GM12878 (cell line): ENCODE measurements at regions not wholly inside any gene's neighbourhood (a gene's known extent, or its start where the extent isn't known, plus 50 kb on each side); places are given as distances from the start of the nearest gene placed in this dataset.

Experiments used
- ATAC-seq: fragments of 200-7000 bp; cut with Tn5 transposase; 3 replicates; pipeline ENCODE4 v1.9.1; 2020; ENCODE audit warnings: mild to moderate bottlenecking, moderate library complexity
- BruUV-seq: library from RNA; stranded (reverse); fragments of 400-500 nt; replicated peaks from 2 replicates; lab custom pipeline; 2021; lab: Mats Ljungman, UMichigan
- CTCF ChIA-PET: fragments of 300-600 bp; sonication (Branson Sonifier 250); formaldehyde crosslinking; extraction: SDS; loops from one replicate; lab custom pipeline; 2021; ENCODE audit warnings: inconsistent platforms; lab: Yijun Ruan, JAX
- POLR2A ChIA-PET: fragments of 350-600 bp; formaldehyde crosslinking; extraction: SDS; loops from one replicate; lab custom pipeline; 2021; ENCODE audit warnings: inconsistent platforms; lab: Charles Lee
- RAD21 ChIA-PET: fragments of 300-600 bp; sonication (Branson Sonifier 250); formaldehyde crosslinking; loops from one replicate; lab custom pipeline; 2023; ENCODE audit warnings: antibody characterized with exemption; ENCODE audit not compliant: unreplicated experiment; lab: Charles Lee
- SMC1A ChIA-PET: fragments of 300-600 bp; sonication (Branson Sonifier 250); formaldehyde crosslinking; loops from one replicate; lab custom pipeline; 2023; ENCODE audit not compliant: unreplicated experiment, uncharacterized antibody; lab: Charles Lee
- DNase-seq: peaks from one replicate; pipeline ENCODE4 v3.0.0-alpha.2; 2011; ENCODE audit warnings: low read depth, low spot score
- FAIRE-seq: peaks from 3 replicates; lab custom pipeline; 2011; peaks lifted over from hg19 to GRCh38; lab: Jason Lieb, UNC
- H2AFZ ChIP-seq: 2 replicates; pipeline ENCODE4 v1.6.0; 2011; ENCODE audit warnings: low read depth, low read length, control low read depth; ENCODE audit not compliant: control insufficient read depth
- H3K27ac ChIP-seq: 2 replicates; pipeline ENCODE4 v1.5.1; 2011; ENCODE audit warnings: control low read depth; ENCODE audit not compliant: control insufficient read depth, insufficient read depth
- H3K27me3 ChIP-seq, 2 experiments: replicated peaks in 1 of 2; 2 replicates each; pipeline versions ENCODE4 v1.6.0 to v1.6.1; 2011; ENCODE audit warnings: low read length in 1 of 2; ENCODE audit not compliant: control insufficient read depth in 2 of 2, insufficient read depth in 2 of 2
- H3K36me3 ChIP-seq, 2 experiments: 2 replicates each; pipeline ENCODE4 v1.5.1; 2011; ENCODE audit warnings: low read length in 1 of 2; ENCODE audit not compliant: control insufficient read depth in 2 of 2, insufficient read depth in 2 of 2
- H3K4me1 ChIP-seq: 2 replicates; pipeline ENCODE4 v1.6.1; 2011; ENCODE audit warnings: mild to moderate bottlenecking, low read length, moderate library complexity, mixed read lengths; ENCODE audit not compliant: control insufficient read depth, insufficient read depth
- H3K4me2 ChIP-seq: 2 replicates; pipeline ENCODE4 v1.6.0; 2011; ENCODE audit warnings: control low read depth; ENCODE audit not compliant: control insufficient read depth, insufficient read depth
- H3K4me3 ChIP-seq: fragments of 200-600 bp; sonication (generic); 2 replicates; pipeline ENCODE4 v1.5.1; 2016
- H3K79me2 ChIP-seq: 2 replicates; pipeline ENCODE4 v1.6.0; 2011; ENCODE audit warnings: low read length; ENCODE audit not compliant: control insufficient read depth, insufficient read depth
- H3K9ac ChIP-seq: 2 replicates; pipeline ENCODE4 v1.8.0; 2011; ENCODE audit warnings: low read length, control low read depth, mixed read lengths; ENCODE audit not compliant: control insufficient read depth, insufficient read depth
- H3K9me3 ChIP-seq: replicated peaks from 3 replicates; pipeline ENCODE4 v1.5.1; 2011; ENCODE audit warnings: mild to moderate bottlenecking, low read length; ENCODE audit not compliant: control insufficient read depth, insufficient read depth
- H4K20me1 ChIP-seq: 2 replicates; pipeline ENCODE4 v1.6.0; 2011; ENCODE audit not compliant: control insufficient read depth, insufficient read depth
- CEBPB ChIP-seq, 2 experiments: fragments of 150-350 bp in 1 of 2; IDR thresholded peaks; 2 replicates each; pipeline ENCODE4 v1.6.1; 2012 to 2014; ENCODE audit warnings: low read depth in 2 of 2, low read length in 2 of 2, borderline replicate concordance in 1 of 2, inconsistent platforms in 1 of 2
- EZH2 ChIP-seq: IDR thresholded peaks from 2 replicates; pipeline ENCODE4 v1.6.1; 2012; ENCODE audit warnings: low read depth, mild to moderate bottlenecking, control low read depth, inconsistent platforms, low read length, borderline replicate concordance; ENCODE audit not compliant: control insufficient read depth
- HDAC2 ChIP-seq: fragments of 200-600 bp; sonication (generic); IDR thresholded peaks from 2 replicates; pipeline ENCODE4 v1.6.1; 2017
- HDGF ChIP-seq: fragments of 450-650 bp; IDR thresholded peaks from 2 replicates; pipeline ENCODE4 v1.6.1; 2016; ENCODE audit warnings: antibody characterized with exemption
- NR2C2 ChIP-seq: IDR thresholded peaks from 2 replicates; pipeline ENCODE4 v1.6.1; 2011; ENCODE audit warnings: borderline replicate concordance, low read depth; ENCODE audit not compliant: control insufficient read depth, insufficient read length
- NRF1 ChIP-seq: conservative IDR thresholded peaks from 2 replicates; pipeline ENCODE4 v1.6.1; 2011; ENCODE audit warnings: mild to moderate bottlenecking, low read depth, low read length, improper control_type of control experiment
- PBX3 ChIP-seq: IDR thresholded peaks from 2 replicates; pipeline ENCODE4 v1.6.1; 2011; ENCODE audit warnings: mild to moderate bottlenecking, low read depth, low read length, moderate library complexity; ENCODE audit not compliant: insufficient replicate concordance
- PML ChIP-seq: IDR thresholded peaks from 2 replicates; pipeline ENCODE4 v1.6.1; 2012; ENCODE audit warnings: low read length, inconsistent platforms
- RB1 ChIP-seq: fragments of 450-650 bp; formaldehyde crosslinking; IDR thresholded peaks from 2 replicates; pipeline ENCODE4 v1.6.1; 2017; ENCODE audit warnings: mild to moderate bottlenecking, borderline replicate concordance
- RBBP5 ChIP-seq: fragments of 200-600 bp; sonication (generic); conservative IDR thresholded peaks from 2 replicates; pipeline ENCODE4 v1.6.1; 2016
- SIX5 ChIP-seq: IDR thresholded peaks from 2 replicates; pipeline ENCODE4 v1.6.1; 2011; ENCODE audit warnings: mild to moderate bottlenecking, low read depth, low read length, moderate library complexity; ENCODE audit not compliant: severe bottlenecking
- SPI1 ChIP-seq: IDR thresholded peaks from 2 replicates; pipeline ENCODE4 v1.6.1; 2011; ENCODE audit warnings: low read depth, mild to moderate bottlenecking, low read length, moderate library complexity, borderline replicate concordance; ENCODE audit not compliant: insufficient read depth
- TBL1XR1 ChIP-seq: IDR thresholded peaks from 2 replicates; pipeline ENCODE4 v1.6.1; 2012; ENCODE audit warnings: low read depth, low read length, improper control_type of control experiment
- YY1 ChIP-seq: IDR thresholded peaks from 2 replicates; pipeline ENCODE4 v1.6.1; 2011; ENCODE audit warnings: low read depth, mild to moderate bottlenecking, low read length
- ZNF207 ChIP-seq: fragments of 450-650 bp; IDR thresholded peaks from 2 replicates; pipeline ENCODE4 v1.6.1; 2014; ENCODE audit warnings: antibody characterized with exemption, mild to moderate bottlenecking, borderline replicate concordance
- ZNF24 ChIP-seq: fragments of 450-650 bp; IDR thresholded peaks from 2 replicates; pipeline ENCODE4 v1.6.1; 2017; ENCODE audit warnings: antibody characterized with exemption, mild to moderate bottlenecking
- WGBS: methylation state at CpG from one replicate; pipeline ENCODE4 v1.1.6; 2016; ENCODE audit warnings: low lambda C conversion rate; ENCODE audit not compliant: insufficient replicate concordance, insufficient coverage; ENCODE audit errors: missing lambda C conversion rate; 5-methylcytosine and 5-hydroxymethylcytosine counted together
- in situ Hi-C: fragments of 300-500 bp; cut with MboI; formaldehyde crosslinking; loops from 9 replicates; pipeline ENCODE4 v1.14.3; 2018; ENCODE audit warnings: mixed read lengths
- intact Hi-C: fragments of 100-400 bp; cut with micrococcal nuclease; formaldehyde crosslinking; loops from one replicate; pipeline ENCODE4 v1.14.2; 2022; ENCODE audit not compliant: unreplicated experiment

- TF ChIP-seq YY1: no peak
Observed at GRCh38 chr14:41505491-41505890, 101.2 kb upstream of the LRFN5 start (continued).

GRCh38 chr14:41498959-41499358, 107.7 kb upstream of the LRFN5 start:
- no peaks in the 10 kb centered on the region for H4K20me1 ChIP-seq
- no peak overlapping the region for H3K4me3 ChIP-seq
- H3K4me2 ChIP-seq: no peak overlapping the region
- SMC1A ChIA-PET: no interaction called here
- no TSS peak for BruUV-seq
- RAD21 ChIA-PET: no interaction called here
- H3K9me3 ChIP-seq: no peaks in the 10 kb centered on the region
- no peaks in the 10 kb centered on the region for H3K4me1 ChIP-seq
- whole genome bisulfite sequencing: 63% methylated on average over 2 of the region's 2 CpGs
- CTCF ChIA-PET: no interaction called here
- H3K27ac ChIP-seq: no peak overlapping the region
- POLR2A ChIA-PET: no interaction called here
- no peaks in the 10 kb centered on the region for H3K79me2 ChIP-seq
- H3K27me3 ChIP-seq: no peaks in the 10 kb centered on the region
- no peak for TF ChIP-seq CEBPB (IDR thresholded peaks at IDR 0.05; ENCODE audit: borderline replicate concordance in 1 of 2, low read depth in 2 of 2, low read length in 2 of 2)
- TF ChIP-seq SIX5: no peak
- TF ChIP-seq EZH2: no peak
- no peak for TF ChIP-seq ZNF24
- no peak for TF ChIP-seq PML
- TF ChIP-seq RBBP5: no peak
- no peak for TF ChIP-seq HDAC2
- TF ChIP-seq TBL1XR1: no peak
- TF ChIP-seq NRF1: no peak
- no peak for TF ChIP-seq NR2C2
- TF ChIP-seq SPI1: no peak
- TF ChIP-seq HDGF: no peak
- TF ChIP-seq PBX3: no peak
- TF ChIP-seq ZNF207: no peak
- no peak for TF ChIP-seq RB1
- TF ChIP-seq, all 136 proteins: peak for 0
- ATAC-seq: no peak
- in situ Hi-C loops: no loop called here
- Histone ChIP-seq H3K9ac (no peak overlapping the region), H2AFZ (no peak overlapping the region), H3K36me3 (no peaks in the 10 kb centered on the region)
- no peak for FAIRE-seq
- intact Hi-C loops: no loop called here
- no peak for DNase-seq
